ENCODE measurements at regions not wholly inside any gene's neighbourhood (a gene's known extent, or its start where the extent isn't known, plus 50 kb on each side); places are given as distances from the start of the nearest gene placed in this dataset.
"Not testable (repeated sequence)": the region's sequence is repeated elsewhere in the genome, so short reads cannot be mapped to it uniquely, and the experiment has no call there.

GRCh38 chr6:5898102-5898501 lies 108.6 kb downstream of the NRN1 start:
- no peak for DNase-seq (ENCODE audit: low read depth)

- DNase-seq (ENCODE audit: low read depth), result no peak
Measured at GRCh38 chr6:5896476-5897200, 110.1 kb downstream of the NRN1 start.

GRCh38 chr6:5894357-5894756 lies 112.4 kb downstream of the NRN1 start:
- no peak for DNase-seq (ENCODE audit: low read depth)

GRCh38 chr6:5893295-5893694 lies 113.4 kb downstream of the NRN1 start:
- no peak for DNase-seq (ENCODE audit: low read depth)

GRCh38 chr6:5892669-5893068 lies 114.1 kb downstream of the NRN1 start:
- no peak for DNase-seq (ENCODE audit: low read depth)

- no peak for DNase-seq (ENCODE audit: low read depth)
Measured at GRCh38 chr6:5878792-5879191, 127.9 kb downstream of the NRN1 start.

GRCh38 chr6:5876076-5876475 lies 130.6 kb downstream of the NRN1 start:
- DNase-seq (ENCODE audit: low read depth), result no peak

- not testable (repeated sequence) for DNase-seq (ENCODE audit: low read depth)
Measured at GRCh38 chr6:5873976-5874375, 132.7 kb downstream of the NRN1 start.

GRCh38 chr6:5871296-5871695 lies 135.4 kb downstream of the NRN1 start:
- DNase-seq (ENCODE audit: low read depth), result no peak

GRCh38 chr6:5869676-5870075 lies 137.0 kb downstream of the NRN1 start:
- DNase-seq (ENCODE audit: low read depth), result no peak

- no peak for DNase-seq (ENCODE audit: low read depth)
Measured at GRCh38 chr6:5869261-5869660, 137.5 kb downstream of the NRN1 start.

GRCh38 chr6:5866547-5867051 lies 140.1 kb downstream of the NRN1 start:
- DNase-seq (ENCODE audit: low read depth), result peak; percentile 85

GRCh38 chr6:5865506-5866031 lies 141.2 kb downstream of the NRN1 start:
- DNase-seq (ENCODE audit: low read depth), result no peak

GRCh38 chr6:5860849-5861248 lies 145.9 kb downstream of the NRN1 start:
- DNase-seq (ENCODE audit: low read depth), result no peak

GRCh38 chr6:5855787-5856470 lies 150.8 kb downstream of the NRN1 start:
- DNase-seq (ENCODE audit: low read depth), result no peak

GRCh38 chr6:5854899-5855298 lies 151.8 kb downstream of the NRN1 start:
- no peak for DNase-seq (ENCODE audit: low read depth)

GRCh38 chr6:5851261-5851757 lies 155.4 kb downstream of the NRN1 start:
- peak; percentile 68 for DNase-seq (ENCODE audit: low read depth)

GRCh38 chr6:5850848-5851255 lies 155.9 kb downstream of the NRN1 start:
- DNase-seq (ENCODE audit: low read depth), result no peak

- no peak for DNase-seq (ENCODE audit: low read depth)
Measured at GRCh38 chr6:5846889-5847288, 159.8 kb downstream of the NRN1 start.

- no peak for DNase-seq (ENCODE audit: low read depth)
Measured at GRCh38 chr6:5846335-5846734, 160.4 kb downstream of the NRN1 start.

- DNase-seq (ENCODE audit: low read depth), result no peak
Measured at GRCh38 chr6:5843078-5843477, 163.6 kb downstream of the NRN1 start.

- DNase-seq (ENCODE audit: low read depth), result no peak
Measured at GRCh38 chr6:5840734-5841390, 165.9 kb downstream of the NRN1 start.

All from Daoy (cell line).